ENCODE measurements at regions not wholly inside any gene's neighbourhood (a gene's known extent, or its start where the extent isn't known, plus 50 kb on each side); places are given as distances from the start of the nearest gene placed in this dataset.

GRCh38 chr6:151175662-151176445, 63.9 kb upstream of the AKAP12 start:
- intact Hi-C loops (cut with DNase I), result no loop called here
- no peaks in the 10 kb centered on the region for H3K9me3 ChIP-seq
- ATAC-seq, result no peak
- no peak overlapping the region for H3K27ac ChIP-seq
- no peak overlapping the region for H3K4me3 ChIP-seq
- no peak for DNase-seq
- H3K36me3 ChIP-seq, result no peaks in the 10 kb centered on the region
- H3K27me3 ChIP-seq, result no peaks in the 10 kb centered on the region
- no peak for TF ChIP-seq POLR2A (IDR thresholded peaks at IDR 0.05)
- TF ChIP-seq, protein P1, sequence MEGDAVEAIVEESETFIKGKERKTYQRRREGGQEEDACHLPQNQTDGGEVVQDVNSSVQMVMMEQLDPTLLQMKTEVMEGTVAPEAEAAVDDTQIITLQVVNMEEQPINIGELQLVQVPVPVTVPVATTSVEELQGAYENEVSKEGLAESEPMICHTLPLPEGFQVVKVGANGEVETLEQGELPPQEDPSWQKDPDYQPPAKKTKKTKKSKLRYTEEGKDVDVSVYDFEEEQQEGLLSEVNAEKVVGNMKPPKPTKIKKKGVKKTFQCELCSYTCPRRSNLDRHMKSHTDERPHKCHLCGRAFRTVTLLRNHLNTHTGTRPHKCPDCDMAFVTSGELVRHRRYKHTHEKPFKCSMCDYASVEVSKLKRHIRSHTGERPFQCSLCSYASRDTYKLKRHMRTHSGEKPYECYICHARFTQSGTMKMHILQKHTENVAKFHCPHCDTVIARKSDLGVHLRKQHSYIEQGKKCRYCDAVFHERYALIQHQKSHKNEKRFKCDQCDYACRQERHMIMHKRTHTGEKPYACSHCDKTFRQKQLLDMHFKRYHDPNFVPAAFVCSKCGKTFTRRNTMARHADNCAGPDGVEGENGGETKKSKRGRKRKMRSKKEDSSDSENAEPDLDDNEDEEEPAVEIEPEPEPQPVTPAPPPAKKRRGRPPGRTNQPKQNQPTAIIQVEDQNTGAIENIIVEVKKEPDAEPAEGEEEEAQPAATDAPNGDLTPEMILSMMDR (IDR thresholded peaks at IDR 0.05), result no peak
- WGBS, 4 donors, result 81 to 87% (median 82%) methylated on average over 12 of the region's 12 CpGs
- peaks cover 0 to 6% (median 0%) of the 10 kb centered on the region in 12 donors for H3K4me1 ChIP-seq

DNA sequence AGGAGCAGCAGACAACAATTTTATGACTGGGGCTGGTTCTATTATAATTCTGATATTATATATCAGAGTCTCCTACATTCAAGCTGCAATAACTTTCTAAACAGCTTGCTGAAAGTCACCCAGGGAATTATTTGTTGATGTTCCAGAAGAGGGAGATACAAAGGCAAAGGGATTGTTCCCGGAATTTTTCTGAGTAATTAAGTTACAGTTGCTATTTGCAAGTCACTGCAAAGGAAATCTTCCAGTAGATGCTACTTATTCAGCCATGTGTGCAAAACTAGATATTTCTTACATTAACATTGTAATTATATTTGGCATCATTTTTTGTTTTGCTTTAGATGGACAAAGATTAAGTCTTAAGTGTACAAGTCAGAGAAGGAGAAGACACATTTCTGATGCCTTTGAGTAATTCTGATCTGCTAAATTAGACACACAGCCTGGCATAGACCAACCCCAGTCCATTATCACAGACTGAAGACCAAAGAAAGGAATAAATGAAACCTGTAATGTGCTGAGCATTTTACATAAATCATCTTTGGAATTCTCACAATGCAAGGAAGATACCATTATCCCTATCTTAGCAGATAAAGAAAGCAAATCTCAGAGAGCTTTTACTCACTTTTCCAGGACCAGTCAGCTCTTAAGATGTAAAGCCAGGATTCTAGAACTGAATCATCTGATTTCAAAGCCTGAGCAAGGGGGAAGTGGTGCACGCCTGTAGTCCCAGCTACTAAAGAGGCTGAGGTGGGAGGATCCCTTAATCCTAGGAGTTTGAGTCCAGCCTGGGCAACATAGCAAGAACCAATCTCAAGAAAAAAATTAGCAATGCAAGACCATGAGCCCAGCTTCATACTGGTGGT, 62.6 kb upstream of the AKAP12 start:
- 80 to 86% (median 83%) methylated on average over 2 of the region's 2 CpGs for WGBS, 4 donors
- TF ChIP-seq, protein P1 (IDR thresholded peaks at IDR 0.05), result no peak
- TF ChIP-seq POLR2A (IDR thresholded peaks at IDR 0.05), result no peak
- no peak overlapping the region for H3K27ac ChIP-seq
- H3K36me3 ChIP-seq, result no peaks in the 10 kb centered on the region
- no peaks in the 10 kb centered on the region for H3K27me3 ChIP-seq
- H3K4me3 ChIP-seq, result no peak overlapping the region
- no peaks in the 10 kb centered on the region for H3K9me3 ChIP-seq
- DNase-seq (no peak), ATAC-seq (no peak)
- intact Hi-C loops (cut with DNase I), result no loop called here
- H3K4me1 ChIP-seq, result peaks cover 0 to 6% (median 0%) of the 10 kb centered on the region in 12 donors

DNA sequence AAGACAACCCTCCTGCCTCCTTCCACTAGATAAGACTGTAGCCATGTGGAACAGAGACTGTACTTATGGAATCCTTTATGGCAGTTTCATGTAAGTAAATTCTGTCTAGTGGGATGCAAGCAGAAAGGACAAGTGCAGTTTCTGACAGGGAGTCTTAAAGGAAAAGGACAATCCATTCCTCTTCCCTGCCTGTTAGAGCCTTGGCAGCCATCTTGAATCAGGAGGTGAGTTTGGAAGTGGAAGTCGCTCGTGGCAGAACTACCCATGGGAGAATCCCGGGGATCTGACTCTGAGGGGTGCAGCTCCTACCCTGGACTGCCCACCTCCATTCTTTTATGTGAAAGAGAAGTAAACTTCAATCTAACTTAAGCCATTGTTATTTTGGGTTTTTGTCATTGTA, 61.4 kb upstream of the AKAP12 start:
- ATAC-seq, result no peak
- WGBS, 4 donors, result 97 to 100% (median 99%) methylated on average over 3 of the region's 3 CpGs
- no peak for DNase-seq
- Histone ChIP-seq H3K4me1 (no peaks in the 10 kb centered on the region), H3K27ac (no peak overlapping the region), H3K36me3 (no peaks in the 10 kb centered on the region), H3K27me3 (no peaks in the 10 kb centered on the region), H3K4me3 (no peak overlapping the region), H3K9me3 (no peaks in the 10 kb centered on the region)
- intact Hi-C loops (cut with DNase I), result no loop called here
- TF ChIP-seq, protein P1 (IDR thresholded peaks at IDR 0.05), result no peak
- TF ChIP-seq POLR2A (IDR thresholded peaks at IDR 0.05), result no peak

GRCh38 chr6:151179321-151179720, 60.4 kb upstream of the AKAP12 start:
- Histone ChIP-seq H3K27ac (no peak overlapping the region), H3K27me3 (no peaks in the 10 kb centered on the region), H3K36me3 (no peaks in the 10 kb centered on the region), H3K4me1 (no peaks in the 10 kb centered on the region), H3K9me3 (no peaks in the 10 kb centered on the region), H3K4me3 (no peak overlapping the region)
- TF ChIP-seq, protein P1 (IDR thresholded peaks at IDR 0.05), result no peak
- TF ChIP-seq POLR2A (IDR thresholded peaks at IDR 0.05), result no peak
- ATAC-seq, result no peak
- WGBS, 4 donors, result 73 to 76% (median 75%) methylated on average over 2 of the region's 2 CpGs
- intact Hi-C loops (cut with DNase I), result no loop called here
- no peak for DNase-seq
